GM03348 (cell line): ENCODE measurements at regions not wholly inside any gene's neighbourhood (a gene's known extent, or its start where the extent isn't known, plus 50 kb on each side); places are given as distances from the start of the nearest gene placed in this dataset.

Experiments
- DNase-seq: peaks from one replicate; pipeline ENCODE4 v3.0.0; 2012; ENCODE audit warnings: low spot score

GRCh38 chr11:27287205-27287604, 75.8 kb downstream of the CCDC34 start:
- no peak for DNase-seq

- no peak for DNase-seq
Observed at GRCh38 chr11:27285761-27286160, 77.3 kb downstream of the CCDC34 start.

- no peak for DNase-seq
Observed at GRCh38 chr11:27282806-27283205, 80.2 kb downstream of the CCDC34 start.

- DNase-seq, result peak; percentile 81
Observed at GRCh38 chr11:27281740-27282590, 81.0 kb downstream of the CCDC34 start.

- DNase-seq, result no peak
Observed at GRCh38 chr11:27281276-27281675, 81.7 kb downstream of the CCDC34 start.

- DNase-seq, result no peak
Observed at GRCh38 chr11:27280140-27280539, 82.9 kb downstream of the CCDC34 start.

- DNase-seq, result no peak
Observed at GRCh38 chr11:27279460-27279859, 83.6 kb downstream of the CCDC34 start.

- no peak for DNase-seq
Observed at GRCh38 chr11:27277843-27278242, 85.2 kb downstream of the CCDC34 start.

- DNase-seq, result no peak
Observed at GRCh38 chr11:27276141-27276540, 86.9 kb downstream of the CCDC34 start.

- DNase-seq, result no peak
Observed at GRCh38 chr11:27274854-27275395, 88.1 kb downstream of the CCDC34 start.

GRCh38 chr11:27266125-27266524, 96.9 kb downstream of the CCDC34 start:
- no peak for DNase-seq

GRCh38 chr11:27263986-27264385, 99.0 kb downstream of the CCDC34 start:
- DNase-seq, result no peak

- DNase-seq, result peak; percentile 31
Observed at GRCh38 chr11:27263046-27263445, 100.0 kb downstream of the CCDC34 start.

- peak; percentile 52 for DNase-seq
Observed at GRCh38 chr11:27255447-27255828, 107.6 kb downstream of the CCDC34 start.

GRCh38 chr11:27254744-27255446, 108.1 kb downstream of the CCDC34 start:
- DNase-seq, result peak; percentile 57

- no peak for DNase-seq
Observed at GRCh38 chr11:27253224-27253623, 109.8 kb downstream of the CCDC34 start.

GRCh38 chr11:27250867-27251665, 111.9 kb downstream of the CCDC34 start:
- DNase-seq, result no peak

GRCh38 chr11:27248576-27249509, 114.2 kb downstream of the CCDC34 start:
- no peak for DNase-seq

GRCh38 chr11:27247660-27248059, 115.4 kb downstream of the CCDC34 start:
- DNase-seq, result no peak

GRCh38 chr11:27246925-27247324, 116.1 kb downstream of the CCDC34 start:
- no peak for DNase-seq

- no peak for DNase-seq
Observed at GRCh38 chr11:27244900-27245299, 118.1 kb downstream of the CCDC34 start.
